ENCODE measurements at regions not wholly inside any gene's neighbourhood (a gene's known extent, or its start where the extent isn't known, plus 50 kb on each side); places are given as distances from the start of the nearest gene placed in this dataset.

DNA sequence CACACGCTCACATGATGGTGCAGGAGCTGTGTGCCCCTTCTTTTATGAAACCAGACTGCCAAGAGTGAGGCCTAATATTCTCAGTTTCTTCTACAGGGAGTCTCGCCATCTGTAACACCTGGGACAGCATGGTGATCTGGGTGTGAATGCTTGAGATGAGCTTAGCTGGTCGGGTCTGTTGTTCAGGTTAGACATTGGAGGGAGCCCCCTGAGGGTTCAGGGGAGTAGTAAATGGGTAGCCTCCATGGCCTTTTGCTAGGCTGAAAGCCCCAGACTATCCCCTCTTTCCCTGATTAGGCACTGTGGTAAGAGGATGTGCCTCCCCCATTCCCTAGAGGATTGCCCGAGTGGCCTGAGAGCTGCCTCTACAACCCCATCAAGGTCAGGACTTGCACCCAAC, 1916.1 kb downstream of the PCDH9 start:
- no peak for DNase-seq (ENCODE audit: low spot score)
- Histone ChIP-seq H3K9ac (ENCODE audit: low read depth in 1 of 2, low read length in 2 of 2) (no peak overlapping the region), H3K4me3 (ENCODE audit: low read depth in 1 of 3, low read length in 3 of 3) (no peak overlapping the region), H3K4me1 (ENCODE audit: control insufficient read depth in 4 of 4, insufficient read depth in 4 of 4, low read length in 3 of 4) (no peaks in the 10 kb centered on the region), H3K27ac (ENCODE audit: low read depth in 1 of 2, low read length in 2 of 2) (no peak overlapping the region), H3K36me3 (ENCODE audit: control insufficient read depth in 4 of 4, insufficient read depth in 3 of 4, low read depth in 1 of 4, low read length in 3 of 4) (no peaks in the 10 kb centered on the region), H3K27me3 (ENCODE audit: control insufficient read depth in 4 of 4, insufficient read depth in 4 of 4, low read length in 3 of 4) (no peaks in the 10 kb centered on the region), H3K9me3 (ENCODE audit: control insufficient read depth in 4 of 4, low read length in 3 of 4) (peaks cover 0 to 9% (median under 1%) of the 10 kb centered on the region in 4 donors)
- WGBS, result 66% methylated on average over 4 of the region's 4 CpGs
- TF ChIP-seq HNF4G (IDR thresholded peaks at IDR 0.05), result no peak
- TF ChIP-seq, protein P1, sequence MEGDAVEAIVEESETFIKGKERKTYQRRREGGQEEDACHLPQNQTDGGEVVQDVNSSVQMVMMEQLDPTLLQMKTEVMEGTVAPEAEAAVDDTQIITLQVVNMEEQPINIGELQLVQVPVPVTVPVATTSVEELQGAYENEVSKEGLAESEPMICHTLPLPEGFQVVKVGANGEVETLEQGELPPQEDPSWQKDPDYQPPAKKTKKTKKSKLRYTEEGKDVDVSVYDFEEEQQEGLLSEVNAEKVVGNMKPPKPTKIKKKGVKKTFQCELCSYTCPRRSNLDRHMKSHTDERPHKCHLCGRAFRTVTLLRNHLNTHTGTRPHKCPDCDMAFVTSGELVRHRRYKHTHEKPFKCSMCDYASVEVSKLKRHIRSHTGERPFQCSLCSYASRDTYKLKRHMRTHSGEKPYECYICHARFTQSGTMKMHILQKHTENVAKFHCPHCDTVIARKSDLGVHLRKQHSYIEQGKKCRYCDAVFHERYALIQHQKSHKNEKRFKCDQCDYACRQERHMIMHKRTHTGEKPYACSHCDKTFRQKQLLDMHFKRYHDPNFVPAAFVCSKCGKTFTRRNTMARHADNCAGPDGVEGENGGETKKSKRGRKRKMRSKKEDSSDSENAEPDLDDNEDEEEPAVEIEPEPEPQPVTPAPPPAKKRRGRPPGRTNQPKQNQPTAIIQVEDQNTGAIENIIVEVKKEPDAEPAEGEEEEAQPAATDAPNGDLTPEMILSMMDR (IDR thresholded peaks at IDR 0.05; ENCODE audit: low read depth, low read length, missing input control), result no peak
- TF ChIP-seq SP1 (IDR thresholded peaks at IDR 0.05), result no peak

GRCh38 chr13:65310663-65311328, 1919.3 kb downstream of the PCDH9 start:
- DNase-seq (ENCODE audit: low spot score), result no peak
- 88% methylated on average over 29 of the region's 29 CpGs for WGBS

More at GRCh38 chr13:65310663-65311328, 1919.3 kb downstream of the PCDH9 start:
- Histone ChIP-seq H3K9ac (ENCODE audit: low read depth in 1 of 2, low read length in 2 of 2) (no peak overlapping the region), H3K4me1 (ENCODE audit: control insufficient read depth in 4 of 4, insufficient read depth in 4 of 4, low read length in 3 of 4) (no peaks in the 10 kb centered on the region), H3K27me3 (ENCODE audit: control insufficient read depth in 4 of 4, insufficient read depth in 4 of 4, low read length in 3 of 4) (no peaks in the 10 kb centered on the region), H3K27ac (ENCODE audit: low read depth in 1 of 2, low read length in 2 of 2) (no peak overlapping the region), H3K36me3 (ENCODE audit: control insufficient read depth in 4 of 4, insufficient read depth in 3 of 4, low read depth in 1 of 4, low read length in 3 of 4) (no peaks in the 10 kb centered on the region), H3K9me3 (ENCODE audit: control insufficient read depth in 4 of 4, low read length in 3 of 4) (peaks cover 0 to 9% (median under 1%) of the 10 kb centered on the region in 4 donors), H3K4me3 (ENCODE audit: low read depth in 1 of 3, low read length in 3 of 3) (no peak overlapping the region)
- TF ChIP-seq REST (IDR thresholded peaks at IDR 0.05), result no peak
- TF ChIP-seq EGR1 (IDR thresholded peaks at IDR 0.05; ENCODE audit: low read depth in 2 of 2), result no peak
- TF ChIP-seq, protein P2, sequence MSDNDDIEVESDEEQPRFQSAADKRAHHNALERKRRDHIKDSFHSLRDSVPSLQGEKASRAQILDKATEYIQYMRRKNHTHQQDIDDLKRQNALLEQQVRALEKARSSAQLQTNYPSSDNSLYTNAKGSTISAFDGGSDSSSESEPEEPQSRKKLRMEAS (IDR thresholded peaks at IDR 0.05), result no peak
- no peak for TF ChIP-seq JUND (IDR thresholded peaks at IDR 0.05)
- no peak for TF ChIP-seq HNF4A (conservative IDR thresholded peaks at IDR 0.05)
- TF ChIP-seq RXRA (IDR thresholded peaks at IDR 0.05), result no peak
- TF ChIP-seq NR2F2 (IDR thresholded peaks at IDR 0.05), result no peak
- no peak for TF ChIP-seq ATF3 (IDR thresholded peaks at IDR 0.05)
- no peak for TF ChIP-seq RAD21 (IDR thresholded peaks at IDR 0.05)
- TF ChIP-seq, protein P1 (IDR thresholded peaks at IDR 0.05; ENCODE audit: low read depth, low read length, missing input control), result no peak
- no peak for TF ChIP-seq YY1 (IDR thresholded peaks at IDR 0.05)
- TF ChIP-seq FOXA2 (IDR thresholded peaks at IDR 0.05), result no peak
- TF ChIP-seq GABPA (IDR thresholded peaks at IDR 0.05 in 1 of 2, conservative IDR thresholded peaks at IDR 0.05 in 1 of 2), result no peak
- TF ChIP-seq HNF4G (IDR thresholded peaks at IDR 0.05), result no peak
- no peak for TF ChIP-seq FOXA1 (IDR thresholded peaks at IDR 0.05)
- TF ChIP-seq TAF1 (conservative IDR thresholded peaks at IDR 0.05), result no peak
- no peak for TF ChIP-seq ZBTB33 (IDR thresholded peaks at IDR 0.05)
- TF ChIP-seq SP1 (IDR thresholded peaks at IDR 0.05), result no peak

Data from liver (tissue), 8 donors.